PFSK-1 (cell line): ENCODE measurements at regions not wholly inside any gene's neighbourhood (a gene's known extent, or its start where the extent isn't known, plus 50 kb on each side); places are given as distances from the start of the nearest gene placed in this dataset.

Source experiments
- FOXP2 ChIP-seq: optimal IDR thresholded peaks from 2 replicates; pipeline ENCODE3; 2011; ENCODE audit warnings: borderline replicate concordance, control low read depth, inconsistent platforms; ENCODE audit not compliant: insufficient read depth; ENCODE audit errors: extremely low read length, extremely low read depth
- POLR2AphosphoS5 ChIP-seq: IDR thresholded peaks from 2 replicates; pipeline ENCODE4 v1.6.1; 2012; ENCODE audit warnings: low read depth, mild to moderate bottlenecking, control low read depth, low read length, moderate library complexity
- REST ChIP-seq, 2 experiments: IDR thresholded peaks; 2 replicates each; pipeline versions ENCODE4 v1.6.1 to v1.8.0; 2011 to 2012; ENCODE audit warnings: low read depth in 2 of 2, low read length in 2 of 2, control low read depth in 1 of 2, inconsistent platforms in 1 of 2, mild to moderate bottlenecking in 1 of 2, moderate library complexity in 1 of 2; ENCODE audit not compliant: insufficient read depth in 1 of 2
- SIN3A ChIP-seq: IDR thresholded peaks from 2 replicates; pipeline ENCODE4 v1.6.1; 2012; ENCODE audit warnings: mild to moderate bottlenecking, low read length, moderate library complexity, borderline replicate concordance; ENCODE audit not compliant: insufficient read depth
- TAF1 ChIP-seq: IDR thresholded peaks from 2 replicates; pipeline ENCODE4 v1.6.1; 2012; ENCODE audit warnings: low read length, control low read depth, borderline replicate concordance; ENCODE audit not compliant: insufficient read depth

- TF ChIP-seq FOXP2 (no peak), TAF1 (no peak), POLR2AphosphoS5 (no peak), REST (IDR thresholded peaks at IDR 0.05; ENCODE audit: insufficient read depth in 1 of 2, low read depth in 2 of 2, low read length in 2 of 2) (no peak), SIN3A (no peak)
Measured at GRCh38 chr11:80144897-80145594, 704.2 kb upstream of the TENM4 start.

- no peak for TF ChIP-seq SIN3A
- no peak for TF ChIP-seq TAF1
- TF ChIP-seq FOXP2 = no peak
- no peak for TF ChIP-seq POLR2AphosphoS5
- TF ChIP-seq REST (IDR thresholded peaks at IDR 0.05; ENCODE audit: insufficient read depth in 1 of 2, low read depth in 2 of 2, low read length in 2 of 2) = no peak
Measured at GRCh38 chr11:80136991-80137390, 696.2 kb upstream of the TENM4 start.

GRCh38 chr11:80129396-80129795, 688.6 kb upstream of the TENM4 start:
- no peak for TF ChIP-seq TAF1
- no peak for TF ChIP-seq SIN3A
- no peak for TF ChIP-seq POLR2AphosphoS5
- TF ChIP-seq FOXP2 = no peak
- TF ChIP-seq REST (IDR thresholded peaks at IDR 0.05; ENCODE audit: insufficient read depth in 1 of 2, low read depth in 2 of 2, low read length in 2 of 2) = no peak

- TF ChIP-seq POLR2AphosphoS5 = no peak
- no peak for TF ChIP-seq REST (IDR thresholded peaks at IDR 0.05; ENCODE audit: insufficient read depth in 1 of 2, low read depth in 2 of 2, low read length in 2 of 2)
- no peak for TF ChIP-seq SIN3A
- TF ChIP-seq FOXP2 = no peak
- TF ChIP-seq TAF1 = no peak
Measured at GRCh38 chr11:80122211-80122610, 681.4 kb upstream of the TENM4 start.

GRCh38 chr11:80118073-80118472, 677.2 kb upstream of the TENM4 start:
- no peak for TF ChIP-seq SIN3A
- TF ChIP-seq POLR2AphosphoS5 = no peak
- TF ChIP-seq TAF1 = no peak
- TF ChIP-seq FOXP2 = no peak
- no peak for TF ChIP-seq REST (IDR thresholded peaks at IDR 0.05; ENCODE audit: insufficient read depth in 1 of 2, low read depth in 2 of 2, low read length in 2 of 2)
